Transverse colon (tissue), 4 donors: ENCODE measurements at regions not wholly inside any gene's neighbourhood (a gene's known extent, or its start where the extent isn't known, plus 50 kb on each side); places are given as distances from the start of the nearest gene placed in this dataset.

Experiments used
- CTCF ChIP-seq, 5 experiments: fragments of 200-600 bp in 3 of 5; fragments of 450-650 bp in 2 of 5; sonication (generic) in 3 of 5; IDR thresholded peaks; 1 replicate in 2 of 5; 2 replicates in 3 of 5; pipeline ENCODE4 v1.5.1; 2016 to 2017; ENCODE audit warnings: antibody characterized with exemption in 5 of 5, inconsistent platforms in 3 of 5, mild to moderate bottlenecking in 2 of 5, moderate library complexity in 1 of 5
- POLR2A ChIP-seq: fragments of 450-650 bp; IDR thresholded peaks from one replicate; pipeline ENCODE4 v1.6.1; 2016; ENCODE audit warnings: antibody characterized with exemption, mild to moderate bottlenecking, moderate library complexity
- POLR2AphosphoS5 ChIP-seq, 3 donors: sonication (generic); formaldehyde crosslinking; IDR thresholded peaks; one replicate each; pipeline ENCODE4 v1.6.1; 2016; ENCODE audit warnings: antibody characterized with exemption in 3 of 3

GRCh38 chr2:128604045-128604444 is 285.4 kb upstream of the HS6ST1 start:
- TF ChIP-seq CTCF (IDR thresholded peaks at IDR 0.05): no peak
- TF ChIP-seq POLR2A: no peak
- no peak for TF ChIP-seq POLR2AphosphoS5 (IDR thresholded peaks at IDR 0.05)
